Spinal cord (tissue), 9 donors: ENCODE measurements at regions not wholly inside any gene's neighbourhood (a gene's known extent, or its start where the extent isn't known, plus 50 kb on each side); places are given as distances from the start of the nearest gene placed in this dataset.

ENCODE experiments used
- DNase-seq, 6 donors: peaks; one replicate each; pipeline versions ENCODE4 v3.0.0 to v3.0.0-alpha.2; 2013 to 2015; ENCODE audit warnings: low spot score in 6 of 6, low read depth in 4 of 6
- H3K27ac ChIP-seq: one replicate; pipeline ENCODE4 v1.5.1; 2013; ENCODE audit warnings: low read depth, low read length, control low read depth
- H3K27me3 ChIP-seq: one replicate; pipeline ENCODE4 v1.6.1; 2013; ENCODE audit warnings: low read length; ENCODE audit not compliant: control insufficient read depth, insufficient read depth
- H3K36me3 ChIP-seq: one replicate; pipeline ENCODE4 v1.6.1; 2013; ENCODE audit warnings: low read length; ENCODE audit not compliant: control insufficient read depth, insufficient read depth
- H3K4me1 ChIP-seq: one replicate; pipeline ENCODE4 v1.6.1; 2013; ENCODE audit warnings: low read length; ENCODE audit not compliant: control insufficient read depth, insufficient read depth
- H3K4me3 ChIP-seq: one replicate; pipeline ENCODE4 v1.5.1; 2013; ENCODE audit warnings: low read depth, low read length, control low read depth
- H3K9me3 ChIP-seq: one replicate; pipeline ENCODE4 v1.6.1; 2013; ENCODE audit warnings: low read length; ENCODE audit not compliant: control insufficient read depth, insufficient read depth
- WGBS: methylation state at CpG from one replicate; pipeline ENCODE4 v1.1.5; 2013; ENCODE audit warnings: missing lambda C conversion rate; ENCODE audit not compliant: insufficient coverage; 5-methylcytosine and 5-hydroxymethylcytosine counted together
- donor health status: healthy.

DNA sequence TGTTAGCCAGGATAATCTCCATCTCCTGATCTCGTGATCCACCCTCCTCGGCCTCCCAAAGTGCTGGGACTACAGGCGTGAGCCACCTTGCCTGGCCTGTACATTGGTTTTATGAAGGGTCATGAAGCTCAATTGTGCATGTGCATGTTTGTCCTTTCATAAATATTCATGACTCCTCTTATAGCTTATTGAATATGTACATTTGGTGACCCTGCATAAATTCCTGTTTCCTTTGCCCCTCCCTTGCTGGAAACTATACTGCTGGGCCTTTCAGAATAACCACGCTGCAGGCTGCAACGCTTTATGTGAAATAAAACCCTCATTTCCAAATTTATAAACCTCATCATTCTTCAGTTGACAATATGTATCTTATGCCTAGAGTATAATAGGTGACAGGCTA is 978.0 kb upstream of the LCORL start:
- Histone ChIP-seq H3K4me3 (no peak overlapping the region), H3K4me1 (no peaks in the 10 kb centered on the region), H3K9me3 (no peaks in the 10 kb centered on the region), H3K27ac (no peak overlapping the region), H3K27me3 (no peaks in the 10 kb centered on the region), H3K36me3 (no peaks in the 10 kb centered on the region)
- WGBS: no CpG with 5 or more reads among the region's 5 CpGs
- no peak for DNase-seq

DNA sequence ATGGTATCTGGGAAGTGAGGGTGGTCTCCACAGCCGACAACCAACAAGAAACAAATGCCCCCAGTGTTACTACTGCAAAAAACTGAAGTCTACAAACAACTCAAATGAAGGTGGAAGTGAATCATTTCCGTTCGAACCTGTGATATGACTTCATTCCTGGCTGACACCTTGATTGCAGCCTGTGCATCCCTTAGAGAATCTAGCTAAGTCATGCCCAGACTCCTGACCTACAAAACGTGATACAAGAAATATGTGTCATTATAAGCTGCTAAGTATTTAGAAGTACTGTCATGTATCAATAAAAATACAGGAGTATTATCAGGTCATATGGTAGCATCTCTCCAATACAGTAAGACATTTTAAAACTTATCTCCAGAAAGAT is 959.7 kb upstream of the LCORL start:
- Histone ChIP-seq H3K9me3 (no peaks in the 10 kb centered on the region), H3K4me1 (no peaks in the 10 kb centered on the region), H3K4me3 (no peak overlapping the region), H3K36me3 (no peaks in the 10 kb centered on the region), H3K27me3 (no peaks in the 10 kb centered on the region), H3K27ac (no peak overlapping the region)
- WGBS: no CpG with 5 or more reads among the region's 4 CpGs
- no peak for DNase-seq

DNA sequence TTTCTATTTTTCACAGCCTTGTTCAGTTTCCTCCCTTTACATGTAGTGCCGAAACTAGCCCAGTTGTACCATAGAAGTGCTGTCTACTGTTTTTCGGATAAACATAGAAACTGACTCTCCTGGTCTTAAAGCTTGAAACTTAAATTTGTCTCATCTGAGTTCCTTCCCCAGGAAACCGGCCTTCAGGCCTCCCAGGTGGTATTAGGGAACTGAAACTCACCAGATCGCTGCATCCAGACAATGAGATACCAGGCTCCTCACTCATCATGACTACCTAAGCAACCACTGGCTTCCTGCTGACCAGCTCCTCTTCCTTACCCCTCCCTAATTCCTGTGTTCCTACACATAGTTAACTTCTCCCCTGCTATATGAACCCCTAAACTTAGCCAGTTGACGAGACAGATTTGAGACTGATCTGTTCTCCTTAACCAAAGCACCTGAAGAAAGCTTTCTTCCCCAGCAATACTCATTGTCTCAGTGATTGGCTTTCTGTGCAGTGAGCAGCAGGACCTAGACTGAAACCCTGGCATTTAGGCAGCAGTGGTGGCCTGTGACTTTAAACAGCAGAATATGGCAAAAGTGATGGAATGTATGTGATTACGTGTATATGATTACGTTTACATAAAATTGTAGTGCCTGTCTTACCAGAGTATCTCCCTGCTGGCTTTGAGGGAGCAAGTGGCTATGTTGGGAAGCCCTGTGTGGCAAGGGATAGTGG is 959.1 kb upstream of the LCORL start:
- DNase-seq: no peak
- H3K4me1 ChIP-seq: no peaks in the 10 kb centered on the region
- no peaks in the 10 kb centered on the region for H3K36me3 ChIP-seq
- WGBS: 90% methylated on average over 6 of the region's 7 CpGs
- H3K27me3 ChIP-seq: no peaks in the 10 kb centered on the region
- no peak overlapping the region for H3K27ac ChIP-seq
- H3K9me3 ChIP-seq: no peaks in the 10 kb centered on the region
- no peak overlapping the region for H3K4me3 ChIP-seq

DNA sequence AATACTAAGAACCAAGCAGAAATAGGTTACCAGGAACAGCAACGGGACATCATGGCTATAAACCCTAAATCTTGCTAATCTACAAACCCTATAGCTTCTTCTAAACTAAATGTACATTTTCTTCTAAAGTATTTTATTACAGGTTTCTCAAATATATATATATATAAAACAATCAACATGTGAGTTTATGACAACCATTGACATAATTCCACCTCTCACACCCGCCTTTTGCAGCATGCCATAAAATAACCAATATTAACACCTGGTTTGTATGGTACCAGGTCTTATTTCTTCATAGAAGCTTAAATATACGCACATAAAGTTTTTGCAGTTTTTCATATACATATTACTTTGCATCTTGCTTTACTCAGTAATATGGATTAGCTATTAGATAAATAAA is 955.3 kb upstream of the LCORL start:
- no CpG with 5 or more reads among the region's 3 CpGs for WGBS
- Histone ChIP-seq H3K4me3 (no peak overlapping the region), H3K36me3 (no peaks in the 10 kb centered on the region), H3K4me1 (no peaks in the 10 kb centered on the region), H3K27me3 (no peaks in the 10 kb centered on the region), H3K27ac (no peak overlapping the region), H3K9me3 (no peaks in the 10 kb centered on the region)
- DNase-seq: no peak

DNA sequence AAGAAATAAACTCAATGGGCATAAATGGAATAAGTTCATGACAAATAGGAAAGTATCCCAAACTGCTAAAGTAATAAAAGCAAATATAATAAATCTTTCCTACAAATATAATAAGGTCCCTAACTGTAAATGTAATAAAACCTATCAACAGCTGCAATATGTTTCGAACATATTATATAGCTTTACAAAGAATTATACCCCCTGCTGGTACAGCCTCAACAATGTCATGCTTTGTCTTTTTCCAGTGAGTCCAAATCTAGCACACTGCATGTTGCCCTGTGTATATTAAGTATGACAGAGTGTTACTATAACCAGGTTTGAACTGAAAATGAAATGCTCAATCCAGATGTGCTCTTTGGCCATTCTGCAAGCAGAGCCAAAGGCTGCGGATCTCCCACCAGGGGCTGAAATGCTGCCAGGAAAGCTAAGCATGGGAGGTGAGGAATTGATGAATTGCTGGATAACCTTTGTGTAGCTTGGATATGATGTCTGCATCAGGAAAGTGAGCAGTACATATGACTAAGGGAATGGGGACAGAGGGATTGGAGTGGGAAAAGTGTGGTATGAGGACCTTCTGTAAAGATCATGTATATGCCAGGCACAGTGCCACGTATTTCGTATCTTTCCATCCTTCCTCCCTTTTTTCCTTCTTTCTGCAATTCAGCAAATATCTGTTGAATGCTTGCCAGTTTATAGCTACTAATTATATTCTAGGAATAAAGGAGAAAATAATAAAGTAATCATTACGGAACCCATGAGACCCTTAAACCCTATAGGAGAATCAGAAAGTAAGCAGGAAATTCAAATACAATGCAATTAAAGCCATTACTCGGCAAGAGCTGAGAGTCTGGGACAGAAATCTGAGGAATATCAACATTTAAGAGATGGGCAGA is 954.6 kb upstream of the LCORL start:
- DNase-seq: peak in 2 of 6 donors; percentile 30 to 56
- Histone ChIP-seq H3K9me3 (no peaks in the 10 kb centered on the region), H3K27me3 (no peaks in the 10 kb centered on the region), H3K36me3 (no peaks in the 10 kb centered on the region), H3K27ac (no peak overlapping the region), H3K4me1 (no peaks in the 10 kb centered on the region), H3K4me3 (no peak overlapping the region)
- 35% methylated on average over 1 of the region's 6 CpGs for WGBS

DNA sequence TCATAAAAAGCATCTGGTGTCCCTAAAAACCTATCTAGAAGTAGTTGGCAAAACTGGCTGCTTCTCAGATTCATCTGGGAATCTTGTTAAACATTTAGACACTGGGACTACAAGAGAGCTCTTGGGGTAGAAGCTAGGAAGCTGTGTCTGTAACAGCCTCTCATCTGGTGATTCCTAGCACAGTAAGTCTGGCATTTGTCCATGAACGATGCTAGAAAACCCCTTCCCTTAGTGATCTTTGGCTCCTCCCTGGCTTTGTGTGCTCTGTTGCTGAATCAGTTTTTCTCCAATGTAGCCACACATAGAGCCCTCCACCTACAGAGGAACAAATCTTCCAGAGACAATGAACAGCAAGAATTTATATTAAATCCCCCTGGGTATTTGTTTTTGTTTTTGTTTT is 951.7 kb upstream of the LCORL start:
- Histone ChIP-seq H3K27me3 (no peaks in the 10 kb centered on the region), H3K27ac (no peak overlapping the region), H3K4me3 (no peak overlapping the region), H3K36me3 (no peaks in the 10 kb centered on the region), H3K4me1 (no peaks in the 10 kb centered on the region), H3K9me3 (no peaks in the 10 kb centered on the region)
- WGBS: no CpG with 5 or more reads among the region's 1 CpG
- peak in 2 of 6 donors; percentile 13 to 28 for DNase-seq

DNA sequence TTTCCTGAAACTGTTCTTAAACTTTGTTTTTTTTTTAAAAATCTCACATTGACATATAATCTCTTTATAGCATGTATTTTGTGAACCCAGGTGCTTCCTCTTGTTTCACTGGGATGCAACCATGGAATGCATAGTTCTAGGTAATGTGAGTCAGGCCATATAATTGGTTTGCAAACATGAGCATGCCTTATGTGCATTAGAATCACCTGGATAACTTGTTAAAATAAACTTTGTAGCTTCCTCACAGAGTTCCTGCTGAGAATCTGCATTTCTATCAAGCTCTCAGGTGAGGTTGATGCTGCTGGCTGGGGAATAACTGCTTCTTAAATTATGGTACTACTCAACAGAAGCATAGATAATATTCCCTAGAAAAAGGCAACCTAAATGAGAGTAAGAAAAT is 940.3 kb upstream of the LCORL start:
- no peaks in the 10 kb centered on the region for H3K27me3 ChIP-seq
- no peaks in the 10 kb centered on the region for H3K4me1 ChIP-seq
- H3K4me3 ChIP-seq: no peak overlapping the region
- no peaks in the 10 kb centered on the region for H3K9me3 ChIP-seq
- DNase-seq: no peak
- no peaks in the 10 kb centered on the region for H3K36me3 ChIP-seq
- no peak overlapping the region for H3K27ac ChIP-seq

DNA sequence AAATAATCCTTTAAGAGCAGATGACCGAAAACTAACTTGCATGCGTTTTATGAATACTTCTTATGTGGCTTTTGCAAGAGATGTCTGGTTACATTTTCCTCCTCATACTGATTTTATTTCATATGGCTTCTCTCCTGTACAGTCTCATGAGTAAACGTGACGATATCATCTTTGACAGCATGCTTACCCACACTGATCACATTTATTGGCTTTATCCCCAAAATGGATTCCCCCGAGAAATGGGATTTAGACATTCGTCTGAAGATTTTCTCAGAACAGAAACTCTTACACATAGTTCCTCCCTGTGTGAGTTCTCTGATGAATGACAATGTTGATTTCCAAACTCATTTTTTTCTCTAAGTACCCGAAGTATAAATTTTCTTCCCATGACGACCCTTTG is 939.7 kb upstream of the LCORL start:
- no peaks in the 10 kb centered on the region for H3K4me1 ChIP-seq
- 84% methylated on average over 3 of the region's 8 CpGs for WGBS

DNA sequence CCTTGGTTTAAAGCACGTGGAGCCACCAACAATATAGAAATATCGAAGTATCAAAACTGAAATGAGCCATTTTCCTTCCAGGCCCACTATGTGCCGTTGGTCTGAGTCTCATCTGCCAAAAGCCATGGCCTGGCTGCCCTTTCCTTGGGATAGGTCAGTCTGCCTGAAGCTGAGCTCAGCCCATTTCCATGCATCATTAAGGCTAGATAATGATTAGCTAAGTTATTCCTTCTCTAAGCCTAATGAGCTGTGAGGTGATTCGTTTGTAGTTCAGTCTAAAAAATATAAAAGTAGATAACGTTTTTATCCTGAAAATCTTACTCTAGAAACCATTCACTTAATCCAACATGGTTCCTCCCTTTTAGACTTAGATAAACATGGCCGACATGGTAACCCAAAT is 936.2 kb upstream of the LCORL start:
- H3K27ac ChIP-seq: no peak overlapping the region
- no peaks in the 10 kb centered on the region for H3K9me3 ChIP-seq
- H3K36me3 ChIP-seq: no peaks in the 10 kb centered on the region
- no peaks in the 10 kb centered on the region for H3K4me1 ChIP-seq
- no peak for DNase-seq
- no peaks in the 10 kb centered on the region for H3K27me3 ChIP-seq
- H3K4me3 ChIP-seq: no peak overlapping the region
- WGBS: 93% methylated on average over 2 of the region's 6 CpGs

More for the DNA sequence above, 939.7 kb upstream of the LCORL start:
- Histone ChIP-seq H3K4me3 (no peak overlapping the region), H3K36me3 (no peaks in the 10 kb centered on the region), H3K27me3 (no peaks in the 10 kb centered on the region), H3K27ac (no peak overlapping the region), H3K9me3 (no peaks in the 10 kb centered on the region)
- DNase-seq: no peak

DNA sequence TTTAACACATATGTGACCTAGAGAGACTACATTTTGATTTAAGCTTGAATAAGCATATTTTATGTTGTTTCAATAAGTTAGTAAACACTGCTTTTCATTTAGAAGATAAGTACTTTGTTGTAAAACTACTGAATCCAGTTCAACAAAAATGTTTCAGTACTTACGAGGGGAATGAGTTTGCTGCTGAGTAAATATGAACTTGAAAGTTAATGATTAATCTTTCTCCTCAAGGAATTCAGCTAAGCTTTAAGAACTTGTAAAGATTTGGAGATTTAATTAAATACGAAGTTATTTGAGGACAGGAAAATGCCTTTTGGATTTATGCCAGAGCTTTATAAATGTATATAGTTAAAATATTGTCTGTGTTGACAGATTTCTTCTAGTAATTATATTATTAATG is 933.0 kb upstream of the LCORL start:
- Histone ChIP-seq H3K27ac (no peak overlapping the region), H3K27me3 (no peaks in the 10 kb centered on the region), H3K4me1 (no peaks in the 10 kb centered on the region), H3K4me3 (no peak overlapping the region), H3K9me3 (no peaks in the 10 kb centered on the region), H3K36me3 (no peaks in the 10 kb centered on the region)
- WGBS: no CpG with 5 or more reads among the region's 2 CpGs
- no peak for DNase-seq
